Astrocyte (in vitro differentiated cells and primary cell): ENCODE measurements at regions not wholly inside any gene's neighbourhood (a gene's known extent, or its start where the extent isn't known, plus 50 kb on each side); places are given as distances from the start of the nearest gene placed in this dataset.

ENCODE experiments used
- DNase-seq: peaks from one replicate; pipeline ENCODE4 v3.0.0-alpha.2; 2010; ENCODE audit warnings: low read depth
- FAIRE-seq: peaks from 2 replicates; lab custom pipeline; 2011; peaks lifted over from hg19 to GRCh38; lab: Jason Lieb, UNC
- H2AFZ ChIP-seq: 2 replicates; pipeline ENCODE4 v1.6.0; 2012; ENCODE audit warnings: low read depth, low read length, inconsistent platforms
- H3K27ac ChIP-seq: 2 replicates; pipeline ENCODE4 v1.5.1; 2011; ENCODE audit warnings: low read depth, low read length, inconsistent platforms
- H3K27me3 ChIP-seq: 2 replicates; pipeline ENCODE4 v1.6.0; 2011; ENCODE audit warnings: low read length, inconsistent platforms; ENCODE audit not compliant: insufficient read depth
- H3K36me3 ChIP-seq: 2 replicates; pipeline ENCODE4 v1.5.1; 2011; ENCODE audit warnings: low read length, inconsistent platforms; ENCODE audit not compliant: insufficient read depth
- H3K4me1 ChIP-seq: 2 replicates; pipeline ENCODE4 v1.5.1; 2011; ENCODE audit warnings: low read length, inconsistent platforms; ENCODE audit not compliant: insufficient read depth
- H3K4me2 ChIP-seq: 2 replicates; pipeline ENCODE4 v1.6.0; 2012; ENCODE audit warnings: low read length, inconsistent platforms
- H3K4me3 ChIP-seq: 2 replicates; pipeline ENCODE4 v1.5.1; 2011; ENCODE audit warnings: low read depth, mild to moderate bottlenecking, low read length, inconsistent platforms; ENCODE audit not compliant: insufficient read depth
- H3K79me2 ChIP-seq: 2 replicates; pipeline ENCODE4 v1.6.0; 2012; ENCODE audit warnings: mild to moderate bottlenecking, low read length, inconsistent platforms; ENCODE audit not compliant: insufficient read depth
- H3K9ac ChIP-seq: 2 replicates; pipeline ENCODE4 v1.6.0; 2012; ENCODE audit warnings: mild to moderate bottlenecking, low read length, inconsistent platforms
- H3K9me3 ChIP-seq: 2 replicates; pipeline ENCODE4 v1.5.1; 2012; ENCODE audit warnings: low read depth, mild to moderate bottlenecking, low read length, inconsistent platforms; ENCODE audit not compliant: insufficient read depth
- H4K20me1 ChIP-seq: 2 replicates; pipeline ENCODE4 v1.6.0; 2012; ENCODE audit warnings: low read length, inconsistent platforms; ENCODE audit not compliant: insufficient read depth
- H3K27ac Mint-ChIP-seq: one replicate; pipeline ENCODE4 v1.8.0; 2021; ENCODE audit warnings: mild to moderate bottlenecking, mixed read lengths; ENCODE audit not compliant: unreplicated experiment
- H3K27me3 Mint-ChIP-seq: one replicate; pipeline ENCODE4 v1.8.0; 2021; ENCODE audit warnings: low read depth, mixed read lengths; ENCODE audit not compliant: unreplicated experiment
- H3K36me3 Mint-ChIP-seq: one replicate; pipeline ENCODE4 v1.8.0; 2021; ENCODE audit warnings: low read depth, mixed read lengths; ENCODE audit not compliant: unreplicated experiment
- H3K4me1 Mint-ChIP-seq: one replicate; pipeline ENCODE4 v1.8.0; 2021; ENCODE audit warnings: low read depth, mixed read lengths; ENCODE audit not compliant: unreplicated experiment
- H3K4me3 Mint-ChIP-seq: one replicate; pipeline ENCODE4 v1.8.0; 2021; ENCODE audit warnings: mild to moderate bottlenecking, moderate library complexity, mixed read lengths; ENCODE audit not compliant: unreplicated experiment
- H3K9me3 Mint-ChIP-seq: one replicate; pipeline ENCODE4 v1.8.0; 2021; ENCODE audit warnings: mild to moderate bottlenecking, mixed read lengths; ENCODE audit not compliant: unreplicated experiment
- EZH2 ChIP-seq: IDR thresholded peaks from 2 replicates; pipeline ENCODE4 v1.6.1; 2012; ENCODE audit warnings: mild to moderate bottlenecking, low read length, inconsistent platforms; ENCODE audit not compliant: insufficient read depth
- TF ChIP-seq, protein P1 (sequence below): IDR thresholded peaks from 2 replicates; pipeline ENCODE4 v1.5.1; 2011; ENCODE audit warnings: low read depth, mild to moderate bottlenecking, inconsistent platforms, low read length, moderate library complexity; ENCODE audit not compliant: insufficient read depth

DNA sequence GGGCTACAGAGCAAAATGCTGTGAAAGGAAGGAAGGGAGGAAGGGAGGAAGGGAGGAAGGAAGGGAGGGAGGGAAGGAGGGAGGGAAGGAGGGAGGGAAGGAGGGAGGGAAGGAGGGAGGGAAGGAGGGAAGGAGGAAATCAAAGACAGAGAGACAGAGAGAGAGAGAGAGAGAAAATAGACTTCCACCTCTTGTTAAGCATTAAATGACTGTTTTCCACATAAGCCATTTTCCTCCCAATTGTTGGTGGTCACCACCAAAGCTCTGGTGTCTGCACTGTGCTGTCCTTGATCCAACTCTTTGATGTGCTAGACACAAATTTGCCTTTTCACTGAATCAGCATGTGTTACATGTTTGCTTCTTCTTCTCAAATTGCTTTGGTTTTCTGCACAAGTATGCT, 90.7 kb upstream of the INHBA start:
- Mint-ChIP-seq H3K4me3 (no peak overlapping the region), H3K36me3 (no peaks in the 10 kb centered on the region), H3K27me3 (no peaks in the 10 kb centered on the region), H3K9me3 (no peaks in the 10 kb centered on the region), H3K4me1 (peaks cover 1% of the 10 kb centered on the region), H3K27ac (no peak overlapping the region)
- Histone ChIP-seq H3K27me3 (no peaks in the 10 kb centered on the region), H2AFZ (no peak overlapping the region), H3K4me2 (no peak overlapping the region), H3K9ac (no peak overlapping the region), H3K4me1 (no peaks in the 10 kb centered on the region), H3K4me3 (no peak overlapping the region), H3K79me2 (no peaks in the 10 kb centered on the region), H4K20me1 (no peaks in the 10 kb centered on the region), H3K36me3 (no peaks in the 10 kb centered on the region), H3K27ac (no peak overlapping the region), H3K9me3 (no peaks in the 10 kb centered on the region)
- no peak for FAIRE-seq
- TF ChIP-seq, protein P1, sequence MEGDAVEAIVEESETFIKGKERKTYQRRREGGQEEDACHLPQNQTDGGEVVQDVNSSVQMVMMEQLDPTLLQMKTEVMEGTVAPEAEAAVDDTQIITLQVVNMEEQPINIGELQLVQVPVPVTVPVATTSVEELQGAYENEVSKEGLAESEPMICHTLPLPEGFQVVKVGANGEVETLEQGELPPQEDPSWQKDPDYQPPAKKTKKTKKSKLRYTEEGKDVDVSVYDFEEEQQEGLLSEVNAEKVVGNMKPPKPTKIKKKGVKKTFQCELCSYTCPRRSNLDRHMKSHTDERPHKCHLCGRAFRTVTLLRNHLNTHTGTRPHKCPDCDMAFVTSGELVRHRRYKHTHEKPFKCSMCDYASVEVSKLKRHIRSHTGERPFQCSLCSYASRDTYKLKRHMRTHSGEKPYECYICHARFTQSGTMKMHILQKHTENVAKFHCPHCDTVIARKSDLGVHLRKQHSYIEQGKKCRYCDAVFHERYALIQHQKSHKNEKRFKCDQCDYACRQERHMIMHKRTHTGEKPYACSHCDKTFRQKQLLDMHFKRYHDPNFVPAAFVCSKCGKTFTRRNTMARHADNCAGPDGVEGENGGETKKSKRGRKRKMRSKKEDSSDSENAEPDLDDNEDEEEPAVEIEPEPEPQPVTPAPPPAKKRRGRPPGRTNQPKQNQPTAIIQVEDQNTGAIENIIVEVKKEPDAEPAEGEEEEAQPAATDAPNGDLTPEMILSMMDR, result no peak
- no peak for TF ChIP-seq EZH2
- no peak for DNase-seq

DNA sequence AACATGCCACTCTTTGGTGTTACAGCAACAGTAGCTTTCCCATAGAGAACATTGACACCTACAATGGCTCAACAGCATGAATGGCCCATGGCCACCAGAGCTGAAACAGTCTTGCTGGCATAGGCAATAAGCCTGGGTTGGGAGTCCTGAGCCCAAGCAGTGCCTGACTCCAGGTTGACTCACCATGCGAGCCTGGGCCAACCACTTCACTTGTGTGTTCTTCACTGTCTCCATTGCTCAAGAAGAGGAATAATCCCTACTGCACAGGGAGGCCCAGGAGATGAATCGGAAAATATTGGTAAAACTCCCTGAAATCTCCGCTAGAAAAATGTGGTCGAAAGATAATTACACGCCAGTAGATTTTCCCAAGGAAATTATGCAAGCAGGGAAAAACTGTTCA, 89.2 kb upstream of the INHBA start:
- no peak overlapping the region for H3K4me2 ChIP-seq
- no peaks in the 10 kb centered on the region for H3K27me3 ChIP-seq
- no peaks in the 10 kb centered on the region for H3K4me1 ChIP-seq
- no peaks in the 10 kb centered on the region for H3K27me3 Mint-ChIP-seq
- FAIRE-seq (no peak), DNase-seq (no peak)
- no peaks in the 10 kb centered on the region for H3K36me3 Mint-ChIP-seq
- H3K36me3 ChIP-seq, result no peaks in the 10 kb centered on the region
- H3K79me2 ChIP-seq, result no peaks in the 10 kb centered on the region
- no peak overlapping the region for H3K4me3 Mint-ChIP-seq
- no peak overlapping the region for H2AFZ ChIP-seq
- no peak overlapping the region for H3K9ac ChIP-seq
- H3K4me1 Mint-ChIP-seq, result peaks cover 4% of the 10 kb centered on the region
- H4K20me1 ChIP-seq, result no peaks in the 10 kb centered on the region
- no peak overlapping the region for H3K4me3 ChIP-seq
- H3K27ac Mint-ChIP-seq, result no peak overlapping the region
- H3K9me3 ChIP-seq, result no peaks in the 10 kb centered on the region
- H3K9me3 Mint-ChIP-seq, result no peaks in the 10 kb centered on the region
- TF ChIP-seq EZH2, result no peak
- TF ChIP-seq, protein P1, result no peak
- no peak overlapping the region for H3K27ac ChIP-seq

DNA sequence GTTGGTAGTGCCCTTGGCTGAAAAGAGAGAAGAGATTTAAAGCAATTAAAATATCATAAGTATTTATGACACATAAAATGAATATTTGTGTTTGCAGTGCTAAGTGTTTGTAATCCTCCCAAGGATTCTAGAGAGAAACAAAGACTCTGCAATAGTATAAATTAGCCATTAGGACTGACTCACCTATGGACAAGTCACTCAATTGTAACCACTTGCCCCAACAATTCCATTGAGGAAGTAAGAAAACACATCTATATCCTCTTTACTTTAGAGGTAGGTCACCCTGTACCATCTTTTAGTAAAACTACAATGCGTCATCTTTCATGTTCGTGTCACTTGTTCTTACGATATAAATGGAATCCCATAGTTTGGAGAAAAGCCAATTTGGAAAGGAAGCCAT, 85.7 kb upstream of the INHBA start:
- Histone ChIP-seq H3K79me2 (no peaks in the 10 kb centered on the region), H3K4me1 (no peaks in the 10 kb centered on the region), H3K9me3 (no peaks in the 10 kb centered on the region), H3K27me3 (no peaks in the 10 kb centered on the region), H3K36me3 (no peaks in the 10 kb centered on the region), H3K27ac (no peak overlapping the region), H3K4me3 (no peak overlapping the region), H3K4me2 (no peak overlapping the region), H2AFZ (no peak overlapping the region), H4K20me1 (no peaks in the 10 kb centered on the region), H3K9ac (no peak overlapping the region)
- Mint-ChIP-seq H3K9me3 (no peaks in the 10 kb centered on the region), H3K36me3 (no peaks in the 10 kb centered on the region), H3K4me3 (no peak overlapping the region), H3K27me3 (no peaks in the 10 kb centered on the region), H3K27ac (no peak overlapping the region), H3K4me1 (peaks cover 4% of the 10 kb centered on the region)
- DNase-seq (no peak), FAIRE-seq (no peak)
- no peak for TF ChIP-seq EZH2
- TF ChIP-seq, protein P1, result no peak
